HAP-1 (cell line): ENCODE measurements at regions not wholly inside any gene's neighbourhood (a gene's known extent, or its start where the extent isn't known, plus 50 kb on each side); places are given as distances from the start of the nearest gene placed in this dataset.
"Not testable (repeated sequence)": the region's sequence is repeated elsewhere in the genome, so short reads cannot be mapped to it uniquely, and the experiment has no call there.

Experiments
- DNase-seq, 2 experiments: peaks; one replicate each; pipeline ENCODE4 v3.0.0-alpha.2; 2016 to 2020; ENCODE audit warnings: low spot score in 2 of 2
- H3K27me3 ChIP-seq: fragments of 250-450 bp; sonication (Bioruptor Pico); 2 replicates; pipeline ENCODE4 v1.5.1; 2020; ENCODE audit warnings: low read depth, mild to moderate bottlenecking, moderate library complexity
- H3K36me3 ChIP-seq: fragments of 250-450 bp; sonication (Bioruptor Pico); replicated peaks from 2 replicates; pipeline ENCODE4 v1.5.1; 2020; ENCODE audit warnings: mild to moderate bottlenecking
- H3K4me1 ChIP-seq: fragments of 250-450 bp; sonication (Bioruptor Pico); 2 replicates; pipeline ENCODE4 v1.5.1; 2020; ENCODE audit warnings: mild to moderate bottlenecking
- H3K4me3 ChIP-seq: fragments of 250-450 bp; sonication (Bioruptor Pico); 2 replicates; pipeline ENCODE4 v1.5.1; 2020; ENCODE audit warnings: mild to moderate bottlenecking, moderate library complexity
- H3K9me3 ChIP-seq: fragments of 250-450 bp; sonication (Bioruptor Pico); 2 replicates; pipeline ENCODE4 v1.5.1; 2020; ENCODE audit warnings: mild to moderate bottlenecking, moderate library complexity
- in situ Hi-C: fragments of 300-500 bp; cut with MboI; formaldehyde crosslinking; loops from 3 replicates; pipeline ENCODE4 v1.14.3; 2020; ENCODE audit warnings: low sequenced_read_pairs, inconsistent platforms, mixed read lengths

DNA sequence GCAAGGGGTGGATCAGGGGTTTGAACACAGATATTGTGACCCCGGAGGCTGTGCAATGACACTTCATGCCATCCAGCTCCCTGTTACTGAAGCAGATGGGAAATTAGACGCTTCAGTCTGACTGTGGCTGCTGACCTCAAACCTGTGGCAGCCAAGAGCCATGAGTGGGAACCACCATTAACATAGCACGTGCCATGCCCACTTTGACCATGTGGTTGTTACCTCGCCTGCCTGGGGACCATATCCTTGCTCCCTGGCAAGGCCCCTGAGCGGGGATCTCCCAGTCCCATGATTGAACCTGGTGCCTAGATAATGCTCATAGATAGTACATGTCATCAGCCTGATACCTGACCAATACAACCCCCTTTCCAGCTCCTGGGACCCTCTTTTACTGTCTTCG lies 68.9 kb downstream of the CYP26B1 start:
- Histone ChIP-seq H3K27me3 (no peaks in the 10 kb centered on the region), H3K9me3 (no peaks in the 10 kb centered on the region)
- in situ Hi-C loops: no loop called here

DNA sequence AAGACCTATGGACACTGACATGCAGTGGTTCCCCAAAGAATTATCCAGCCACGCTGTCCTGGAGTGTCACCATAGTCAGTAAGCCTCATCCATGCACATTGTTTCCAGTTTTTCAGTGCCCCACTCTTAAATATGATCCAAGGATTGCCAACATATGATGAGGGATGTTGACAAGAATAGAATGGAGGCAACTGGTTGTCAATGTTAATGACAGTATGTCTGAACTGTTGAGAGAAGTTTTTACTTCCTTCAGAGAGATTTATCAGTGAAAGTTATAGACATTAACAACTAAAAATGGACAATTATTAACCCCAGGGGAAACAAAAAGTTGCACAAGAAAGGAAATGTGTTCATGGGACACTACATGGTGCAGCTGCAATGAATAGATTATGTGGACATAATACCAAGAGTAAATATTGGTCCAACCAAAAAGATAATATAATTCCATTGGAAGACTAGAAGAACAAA lies 69.9 kb downstream of the CYP26B1 start:
- Histone ChIP-seq H3K36me3 (no peaks in the 10 kb centered on the region), H3K9me3 (no peaks in the 10 kb centered on the region), H3K4me1 (no peaks in the 10 kb centered on the region), H3K27me3 (no peaks in the 10 kb centered on the region), H3K4me3 (no peak overlapping the region)
- in situ Hi-C loops: no loop called here
- no peak for DNase-seq

More for the DNA sequence above, 68.9 kb downstream of the CYP26B1 start:
- Histone ChIP-seq H3K4me3 (no peak overlapping the region), H3K4me1 (no peaks in the 10 kb centered on the region), H3K36me3 (no peaks in the 10 kb centered on the region)
- no peak for DNase-seq

DNA sequence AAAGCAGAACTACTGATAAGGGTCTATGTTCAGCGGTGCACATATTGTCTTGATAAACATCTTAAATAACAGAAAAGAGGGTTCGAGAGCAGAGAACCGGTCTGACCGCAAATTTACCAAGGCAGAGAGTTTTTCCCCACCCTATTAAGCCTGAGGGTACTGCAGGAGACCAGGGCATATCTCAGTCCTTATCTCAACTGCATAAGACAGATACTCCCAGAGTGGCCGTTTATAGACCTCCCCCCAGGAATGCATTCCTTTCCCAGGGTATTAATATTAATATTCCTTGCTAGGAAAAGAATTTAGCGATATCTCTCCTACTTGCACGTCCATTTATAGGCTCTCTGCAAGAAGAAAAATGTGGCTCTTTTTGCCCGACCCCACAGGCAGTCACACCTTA lies 74.3 kb downstream of the CYP26B1 start:
- DNase-seq, H3K9me3 ChIP-seq, in situ Hi-C loops, H3K27me3 ChIP-seq, H3K4me1 ChIP-seq, H3K4me3 ChIP-seq, H3K36me3 ChIP-seq: not testable (repeated sequence)

DNA sequence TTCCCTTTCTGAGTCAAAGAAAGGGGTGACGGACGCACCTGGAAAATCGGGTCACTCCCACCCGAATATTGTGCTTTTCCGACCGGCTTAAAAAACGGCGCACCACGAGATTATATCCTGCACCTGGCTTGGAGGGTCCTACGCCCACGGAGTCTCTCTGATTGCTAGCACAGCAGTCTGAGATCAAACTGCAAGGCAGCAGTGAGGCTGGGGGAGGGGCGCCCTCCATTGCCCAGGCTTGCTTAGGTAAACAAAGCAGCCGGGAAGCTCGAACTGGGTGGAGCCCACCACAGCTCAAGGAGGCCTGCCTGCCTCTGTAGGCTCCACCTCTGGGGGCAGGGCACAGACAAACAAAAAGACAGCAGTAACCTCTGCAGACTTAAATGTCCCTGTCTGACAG lies 83.5 kb downstream of the CYP26B1 start:
- H3K4me3 ChIP-seq, H3K27me3 ChIP-seq, in situ Hi-C loops, DNase-seq, H3K4me1 ChIP-seq, H3K36me3 ChIP-seq, H3K9me3 ChIP-seq: not testable (repeated sequence)

DNA sequence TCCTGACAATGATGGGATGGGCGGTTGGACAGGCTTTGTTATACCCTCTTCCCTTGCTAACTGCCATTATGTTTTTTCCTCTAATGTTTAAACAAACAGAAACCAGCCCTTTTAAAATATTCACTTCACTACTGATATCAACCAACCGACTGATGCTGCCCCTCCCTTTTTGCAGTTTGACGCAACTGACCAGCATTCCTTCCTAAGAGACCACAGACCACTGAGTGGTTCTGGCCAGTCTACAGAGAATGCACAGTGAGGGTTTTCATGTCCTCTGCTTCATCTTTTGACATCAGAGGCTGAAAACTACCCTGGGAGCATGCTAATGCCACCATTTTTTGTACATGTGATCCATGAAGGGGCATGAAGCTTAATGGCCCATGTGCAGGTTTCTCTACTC lies 85.3 kb downstream of the CYP26B1 start:
- Histone ChIP-seq H3K9me3 (no peaks in the 10 kb centered on the region), H3K4me1 (no peaks in the 10 kb centered on the region), H3K36me3 (no peaks in the 10 kb centered on the region), H3K4me3 (no peak overlapping the region), H3K27me3 (no peaks in the 10 kb centered on the region)
- no peak for DNase-seq
- in situ Hi-C loops: no loop called here

DNA sequence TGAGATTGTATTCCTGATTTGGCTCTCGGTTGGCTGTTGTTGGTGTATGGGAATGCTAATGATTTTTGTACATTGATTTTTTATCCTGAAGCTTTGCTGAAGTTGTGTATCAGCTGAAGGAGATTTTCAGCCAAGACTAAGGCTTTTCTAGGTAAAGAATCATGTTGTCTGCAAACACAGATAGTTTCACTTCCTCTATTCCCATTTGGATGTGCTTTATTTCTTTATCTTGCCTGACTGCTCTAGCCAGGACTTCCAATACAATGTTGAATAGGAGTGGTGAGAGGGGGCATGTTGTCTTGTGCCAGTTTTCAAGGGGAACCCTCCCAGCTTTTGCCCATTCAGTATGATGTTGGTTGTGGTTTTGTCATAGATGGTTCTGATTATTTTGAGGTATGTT lies 90.4 kb downstream of the CYP26B1 start:
- H3K27me3 ChIP-seq: no peaks in the 10 kb centered on the region
- in situ Hi-C loops: no loop called here
- no peak for DNase-seq

DNA sequence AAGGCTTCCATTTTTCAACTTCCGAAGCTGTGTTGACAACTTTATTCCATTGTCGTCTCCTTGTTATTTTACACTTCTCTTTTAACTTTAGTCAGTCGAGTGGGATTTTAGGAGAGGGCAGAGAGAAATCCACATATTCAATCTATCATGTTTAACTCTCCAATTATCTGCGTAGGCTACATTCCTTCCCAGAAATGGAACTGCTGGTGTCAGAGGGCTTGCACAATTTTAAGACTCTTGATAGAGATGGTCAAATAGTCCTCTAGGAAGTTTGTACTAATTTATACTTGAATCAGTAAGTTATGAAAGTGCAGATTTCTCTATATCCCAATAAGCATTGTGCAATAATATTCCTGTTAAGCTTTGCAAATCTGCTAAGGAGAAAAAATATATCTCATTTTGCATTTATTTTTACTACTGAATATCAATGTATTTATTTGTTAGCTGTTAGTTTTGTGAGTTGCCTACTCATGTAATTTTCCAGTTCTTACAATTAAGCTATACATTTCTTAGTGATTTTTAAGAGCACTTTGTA lies 95.6 kb downstream of the CYP26B1 start:
- Histone ChIP-seq H3K36me3 (no peaks in the 10 kb centered on the region), H3K4me1 (no peaks in the 10 kb centered on the region), H3K9me3 (no peaks in the 10 kb centered on the region), H3K4me3 (no peak overlapping the region), H3K27me3 (no peaks in the 10 kb centered on the region)
- no peak for DNase-seq
- in situ Hi-C loops: no loop called here

More for the DNA sequence above, 90.4 kb downstream of the CYP26B1 start:
- H3K36me3 ChIP-seq: no peaks in the 10 kb centered on the region
- H3K4me1 ChIP-seq: no peaks in the 10 kb centered on the region
- H3K4me3 ChIP-seq: no peak overlapping the region
- H3K9me3 ChIP-seq: no peaks in the 10 kb centered on the region

DNA sequence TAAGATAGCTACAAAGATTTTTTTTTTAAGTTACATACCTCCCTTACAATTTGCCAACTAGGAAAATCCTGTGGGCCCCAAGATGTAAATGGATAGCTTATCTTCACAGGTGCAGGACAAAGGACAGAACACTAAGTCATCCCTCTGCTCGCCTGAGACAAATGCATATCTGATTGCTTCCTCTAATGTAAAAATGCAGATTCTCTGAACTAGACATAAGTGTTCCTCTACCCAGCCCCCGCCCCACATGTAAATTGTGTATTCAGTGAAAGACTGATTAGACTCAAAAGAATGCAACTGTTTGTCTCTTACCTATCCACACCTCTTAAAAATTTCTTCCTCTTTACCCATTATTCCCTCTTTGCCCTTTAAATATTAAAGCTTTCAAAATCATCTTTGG lies 96.5 kb downstream of the CYP26B1 start:
- no peaks in the 10 kb centered on the region for H3K36me3 ChIP-seq
- no peaks in the 10 kb centered on the region for H3K4me1 ChIP-seq
- no peak for DNase-seq
- H3K27me3 ChIP-seq: no peaks in the 10 kb centered on the region
- no peaks in the 10 kb centered on the region for H3K9me3 ChIP-seq
- in situ Hi-C loops: no loop called here
- no peak overlapping the region for H3K4me3 ChIP-seq

DNA sequence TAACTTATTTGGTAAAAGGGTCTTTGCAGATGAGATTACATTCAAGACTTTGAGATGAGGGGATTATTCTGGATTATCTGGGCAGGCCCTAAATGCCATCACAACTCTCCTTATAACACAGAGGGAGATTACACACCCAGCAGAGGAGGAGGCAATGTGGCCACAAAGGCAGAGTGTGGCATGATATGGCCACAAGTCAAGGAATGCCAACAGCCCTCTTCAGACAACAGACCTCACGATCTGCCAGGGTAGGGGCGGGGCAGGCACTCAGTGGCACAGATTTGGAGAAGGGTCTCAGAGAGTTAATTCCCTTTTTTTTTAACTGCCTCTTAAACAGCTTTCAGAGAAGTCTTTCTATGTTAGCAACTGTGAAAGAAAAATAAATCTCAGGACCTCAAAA lies 96.9 kb downstream of the CYP26B1 start:
- in situ Hi-C loops: no loop called here
- no peak overlapping the region for H3K4me3 ChIP-seq
- H3K9me3 ChIP-seq: no peaks in the 10 kb centered on the region

DNA sequence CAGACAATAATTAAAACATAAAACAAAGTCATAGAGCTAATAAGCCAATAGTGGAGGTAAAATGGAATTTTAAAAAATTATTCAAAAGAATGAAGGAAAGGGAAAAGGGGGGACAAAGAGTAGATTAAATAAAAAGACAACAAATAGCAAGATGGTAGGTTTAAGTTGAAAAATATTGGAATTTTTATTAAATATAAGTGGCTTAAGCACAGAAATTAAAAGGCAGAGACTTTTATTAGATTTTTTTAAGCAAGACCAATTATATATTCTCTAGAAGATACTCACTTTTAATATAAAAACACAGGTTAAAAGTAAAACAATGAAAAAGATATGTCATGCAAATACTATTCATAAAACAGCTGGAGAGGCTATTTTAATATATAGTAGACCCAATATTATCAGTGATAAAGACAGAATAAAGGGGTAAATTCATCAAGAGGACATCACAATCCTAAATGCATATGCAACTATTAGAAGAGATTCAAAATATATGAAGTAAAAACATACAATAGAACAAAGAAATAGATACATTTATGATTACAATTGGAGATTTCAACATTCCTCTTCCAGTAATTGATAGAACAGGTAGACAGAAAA lies 98.7 kb downstream of the CYP26B1 start:
- no peak overlapping the region for H3K4me3 ChIP-seq
- H3K9me3 ChIP-seq: no peaks in the 10 kb centered on the region
- H3K36me3 ChIP-seq: no peaks in the 10 kb centered on the region
- in situ Hi-C loops: no loop called here
- DNase-seq: no peak
- no peaks in the 10 kb centered on the region; the same call in 1 of the 2 replicates for H3K27me3 ChIP-seq
- H3K4me1 ChIP-seq: no peaks in the 10 kb centered on the region

More for the DNA sequence above, 96.9 kb downstream of the CYP26B1 start:
- H3K4me1 ChIP-seq: no peaks in the 10 kb centered on the region
- H3K36me3 ChIP-seq: no peaks in the 10 kb centered on the region
- DNase-seq: no peak
- H3K27me3 ChIP-seq: no peaks in the 10 kb centered on the region; the same call in 1 of the 2 replicates

DNA sequence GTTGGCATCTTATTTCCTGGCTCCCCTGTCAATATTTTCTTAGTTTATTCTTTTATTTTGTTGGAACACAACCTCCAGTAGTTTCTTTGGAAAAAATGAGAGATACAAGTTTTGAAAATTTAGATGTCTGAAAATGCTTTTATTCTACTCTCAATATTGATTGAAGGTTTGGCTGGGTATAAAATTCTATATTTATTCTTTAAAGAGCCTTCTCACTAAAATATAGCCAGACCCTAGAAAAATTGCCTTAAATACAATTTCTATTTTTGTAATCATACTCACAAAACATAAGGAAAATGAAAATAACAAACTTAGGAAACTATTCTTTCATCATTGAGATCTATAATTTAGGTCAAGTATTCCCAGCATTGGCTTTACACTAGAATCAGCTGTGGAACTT lies 103.7 kb downstream of the CYP26B1 start:
- no peak for DNase-seq
- Histone ChIP-seq H3K4me3 (no peak overlapping the region), H3K9me3 (no peaks in the 10 kb centered on the region), H3K27me3 (no peaks in the 10 kb centered on the region; the same call in 1 of the 2 replicates), H3K4me1 (no peaks in the 10 kb centered on the region), H3K36me3 (no peaks in the 10 kb centered on the region)
- in situ Hi-C loops: no loop called here

DNA sequence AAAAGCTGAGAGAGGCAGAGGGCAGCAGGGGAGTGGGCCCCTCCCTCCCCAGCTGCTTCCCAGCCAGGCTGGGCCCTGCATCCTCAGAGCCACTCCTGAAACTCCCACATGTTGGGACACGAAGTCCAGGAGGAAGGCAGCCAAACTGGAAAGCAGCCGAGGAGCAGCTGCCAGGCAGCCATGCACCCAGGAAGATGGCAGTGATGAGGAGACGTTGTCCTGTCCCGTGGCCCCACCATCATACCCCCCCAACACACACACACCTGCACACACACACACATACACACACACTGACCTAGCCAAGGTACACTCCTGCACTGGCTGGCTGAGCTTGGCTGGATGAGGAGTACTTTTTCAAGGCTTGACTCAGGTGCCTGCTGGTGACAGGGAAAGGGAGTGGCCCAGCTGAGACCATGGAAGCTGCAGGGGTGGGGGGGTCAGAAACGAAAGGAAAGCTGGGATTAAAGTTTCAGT lies 106.0 kb downstream of the CYP26B1 start:
- no peaks in the 10 kb centered on the region for H3K36me3 ChIP-seq
- no peaks in the 10 kb centered on the region; the same call in 1 of the 2 replicates for H3K27me3 ChIP-seq
- no peak for DNase-seq
- H3K9me3 ChIP-seq: no peaks in the 10 kb centered on the region
- in situ Hi-C loops: no loop called here
- no peaks in the 10 kb centered on the region for H3K4me1 ChIP-seq
- no peak overlapping the region for H3K4me3 ChIP-seq

DNA sequence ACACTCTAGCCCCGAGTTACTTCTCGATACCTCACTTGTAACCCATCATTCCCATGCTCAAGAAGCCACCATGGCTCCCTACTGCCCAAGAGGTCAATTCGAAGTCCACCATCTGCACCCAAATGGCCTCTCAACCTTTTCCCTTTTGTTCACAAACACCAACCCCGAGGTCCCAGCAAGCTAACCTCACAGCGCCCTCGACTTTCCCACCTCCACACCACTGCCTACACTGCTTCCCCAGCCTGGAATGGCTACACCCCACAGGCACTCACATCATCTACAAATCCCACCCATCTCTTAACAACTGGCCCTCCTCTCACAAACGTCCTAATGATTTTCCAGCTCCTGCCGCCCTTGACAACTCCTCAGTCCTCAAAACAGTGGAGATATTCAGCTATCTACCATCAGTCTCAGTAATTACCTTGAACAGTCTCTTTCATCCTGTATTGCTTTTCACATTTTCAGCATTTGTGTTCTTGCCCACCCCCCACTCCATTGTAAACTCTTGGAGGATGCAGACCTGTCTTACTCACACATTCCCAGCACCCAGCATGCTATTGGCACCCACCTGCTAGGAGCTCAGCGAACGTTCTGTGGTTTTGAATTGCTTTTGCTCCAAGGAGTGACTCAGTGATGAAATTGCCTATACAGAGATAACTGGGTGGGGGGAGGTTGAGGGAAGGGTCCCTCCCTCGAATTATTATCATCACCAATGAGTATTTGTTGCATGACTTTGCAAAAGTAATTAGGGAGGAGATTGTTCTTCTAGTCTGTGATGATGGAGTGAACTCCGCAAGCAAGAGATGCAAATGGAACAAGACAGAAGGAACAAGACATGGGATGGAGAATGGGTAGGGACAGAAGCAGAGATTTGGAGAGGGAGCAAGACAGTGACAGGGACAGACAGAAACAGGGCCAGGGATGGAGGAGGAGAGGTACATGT lies 106.8 kb downstream of the CYP26B1 start:
- in situ Hi-C loops: no loop called here
- no peak for DNase-seq
- H3K27me3 ChIP-seq: no peaks in the 10 kb centered on the region; the same call in 1 of the 2 replicates
- no peak overlapping the region for H3K4me3 ChIP-seq
- H3K36me3 ChIP-seq: no peaks in the 10 kb centered on the region
- no peaks in the 10 kb centered on the region for H3K9me3 ChIP-seq
- no peaks in the 10 kb centered on the region for H3K4me1 ChIP-seq

DNA sequence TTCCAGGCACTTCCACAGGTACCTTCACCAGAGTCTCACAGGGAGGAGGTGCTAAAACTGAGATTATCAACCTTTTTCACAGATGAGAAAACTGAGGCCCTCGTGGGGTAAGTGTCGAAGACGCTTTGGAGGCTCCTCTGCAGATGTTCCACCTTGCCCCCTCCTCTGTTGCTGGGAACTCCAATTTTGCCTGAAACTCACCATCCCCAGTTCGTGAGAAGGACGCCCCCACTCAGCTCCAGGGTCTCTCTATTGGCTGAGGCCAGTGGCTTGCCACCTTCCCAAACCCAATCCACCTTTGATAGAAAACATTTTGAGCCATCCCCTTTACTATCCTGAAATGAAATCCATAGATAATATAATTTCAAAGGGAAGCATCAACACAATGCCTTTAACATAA lies 109.1 kb downstream of the CYP26B1 start:
- Histone ChIP-seq H3K4me3 (no peak overlapping the region), H3K4me1 (no peaks in the 10 kb centered on the region), H3K27me3 (no peaks in the 10 kb centered on the region; the same call in 1 of the 2 replicates), H3K36me3 (no peaks in the 10 kb centered on the region), H3K9me3 (no peaks in the 10 kb centered on the region)
- DNase-seq: no peak
- in situ Hi-C loops: no loop called here
